GM12864 (cell line): ENCODE measurements at regions not wholly inside any gene's neighbourhood (a gene's known extent, or its start where the extent isn't known, plus 50 kb on each side); places are given as distances from the start of the nearest gene placed in this dataset.

ENCODE experiments used
- DNase-seq: peaks from one replicate; pipeline ENCODE4 v3.0.0-alpha.2; 2011; ENCODE audit warnings: low read depth
- H3K4me3 ChIP-seq: 2 replicates; pipeline ENCODE4 v1.5.1; 2011; ENCODE audit warnings: mild to moderate bottlenecking, low read depth, low read length, control low read depth
- CTCF ChIP-seq: IDR thresholded peaks from 2 replicates; pipeline ENCODE4 v1.5.1; 2011; ENCODE audit warnings: low read depth, mild to moderate bottlenecking, moderate library complexity, low read length, control low read depth, inconsistent platforms; ENCODE audit errors: missing control alignments

- TF ChIP-seq CTCF: no peak
- no peak for DNase-seq
- H3K4me3 ChIP-seq: no peak overlapping the region
These were observed 79.1 kb upstream of the ZFP64 start for GRCh38 chr20:52270696-52271095.

GRCh38 chr20:52270001-52270606, 78.5 kb upstream of the ZFP64 start:
- no peak for TF ChIP-seq CTCF
- H3K4me3 ChIP-seq: no peak overlapping the region
- no peak for DNase-seq

DNA sequence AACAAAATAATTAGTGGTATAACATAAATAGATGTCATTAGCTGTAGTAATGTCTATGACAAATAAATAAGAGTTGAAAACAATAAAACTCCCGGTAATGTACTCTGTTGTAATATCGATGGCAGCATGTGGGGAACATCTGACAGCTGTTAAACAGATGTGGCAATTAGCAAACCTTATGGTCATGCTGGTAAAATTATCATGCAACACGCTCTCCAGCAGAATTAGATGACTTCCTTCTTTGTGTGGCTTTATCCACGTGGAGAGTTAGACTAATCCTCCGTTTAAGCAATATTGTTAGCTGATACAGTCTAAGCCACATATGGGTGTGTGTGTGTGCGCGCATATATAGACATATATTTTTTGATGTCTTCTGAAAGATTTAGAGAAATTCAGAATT, 77.7 kb upstream of the ZFP64 start:
- TF ChIP-seq CTCF: no peak
- no peak for DNase-seq
- H3K4me3 ChIP-seq: no peak overlapping the region

GRCh38 chr20:52268184-52268749, 76.7 kb upstream of the ZFP64 start:
- no peak overlapping the region for H3K4me3 ChIP-seq
- no peak for TF ChIP-seq CTCF
- no peak for DNase-seq

DNA sequence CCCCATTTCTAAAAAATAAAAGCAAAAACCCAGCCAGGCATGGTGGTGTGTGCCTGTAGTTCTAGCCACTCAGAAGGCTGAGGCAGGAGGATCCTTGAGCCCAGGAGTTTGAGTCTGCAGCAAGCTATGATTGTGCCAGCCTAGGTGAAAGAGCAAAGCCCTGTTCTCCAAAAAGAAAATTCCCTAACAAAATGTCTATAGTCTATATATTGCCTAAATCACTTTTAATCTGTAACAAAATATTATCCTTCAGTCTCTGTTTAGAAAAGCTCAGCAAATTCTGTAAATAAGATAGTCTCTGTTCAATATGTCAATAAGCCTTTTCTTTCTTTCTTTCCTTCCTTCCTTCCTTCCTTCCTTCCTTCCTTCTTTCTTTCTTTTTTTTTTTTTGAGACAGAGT, 75.8 kb upstream of the ZFP64 start:
- H3K4me3 ChIP-seq: no peak overlapping the region
- DNase-seq: no peak

GRCh38 chr20:52263757-52264156, 72.2 kb upstream of the ZFP64 start:
- TF ChIP-seq CTCF: no peak
- H3K4me3 ChIP-seq: no peak overlapping the region
- no peak for DNase-seq

More for the DNA sequence above, 75.8 kb upstream of the ZFP64 start:
- TF ChIP-seq CTCF: no peak

GRCh38 chr20:52261792-52262191, 70.2 kb upstream of the ZFP64 start:
- no peak for DNase-seq
- no peak for TF ChIP-seq CTCF
- no peak overlapping the region for H3K4me3 ChIP-seq
